Prostate gland (tissue), 2 donors: ENCODE measurements at regions not wholly inside any gene's neighbourhood (a gene's known extent, or its start where the extent isn't known, plus 50 kb on each side); places are given as distances from the start of the nearest gene placed in this dataset.

Experiments used
- DNase-seq: peaks from one replicate; pipeline ENCODE4 v3.0.0-alpha.2; 2019; ENCODE audit warnings: low spot score
- H3K27ac ChIP-seq, 2 donors: fragments of 200-600 bp; sonication (generic); 2 replicates each; pipeline ENCODE4 v1.5.1; 2017 to 2019
- H3K27me3 ChIP-seq: fragments of 200-600 bp; sonication (generic); replicated peaks from 2 replicates; pipeline ENCODE4 v1.5.1; 2019; ENCODE audit not compliant: insufficient read depth
- H3K36me3 ChIP-seq, 2 donors: fragments of 200-600 bp; sonication (generic); 1 replicate in 1 of 2; 2 replicates in 1 of 2; pipeline versions ENCODE4 v1.5.1 to v1.8.1; 2017 to 2019
- H3K4me1 ChIP-seq: fragments of 200-600 bp; sonication (generic); replicated peaks from 2 replicates; pipeline ENCODE4 v1.5.1; 2019
- H3K4me3 ChIP-seq, 2 donors: fragments of 200-600 bp; sonication (generic); 2 replicates each; pipeline ENCODE4 v1.5.1; 2017 to 2019
- H3K9me3 ChIP-seq: fragments of 200-600 bp; sonication (generic); 2 replicates; pipeline ENCODE4 v1.5.1; 2017
- POLR2A ChIP-seq: fragments of 450-650 bp; IDR thresholded peaks from one replicate; pipeline ENCODE4 v1.6.1; 2016; ENCODE audit warnings: antibody characterized with exemption, mild to moderate bottlenecking
- POLR2AphosphoS5 ChIP-seq: sonication (generic); formaldehyde crosslinking; IDR thresholded peaks from one replicate; pipeline ENCODE4 v1.6.1; 2017; ENCODE audit warnings: antibody characterized with exemption
- WGBS: methylation state at CpG from one replicate; pipeline ENCODE4 v1.1.5; 2018; 5-methylcytosine and 5-hydroxymethylcytosine counted together
- intact Hi-C: fragments of 100-400 bp; cut with DNase I; formaldehyde crosslinking; loops from one replicate; pipeline ENCODE4 v1.14.2; 2022
- TF ChIP-seq, protein P1 (sequence below), 4 experiments: fragments of 200-600 bp in 2 of 4; fragments of 450-650 bp in 2 of 4; sonication (generic) in 2 of 4; IDR thresholded peaks; 1 replicate in 3 of 4; 2 replicates in 1 of 4; pipeline ENCODE4 v1.5.1; 2016 to 2019; ENCODE audit warnings: antibody characterized with exemption in 4 of 4, mild to moderate bottlenecking in 2 of 4, moderate library complexity in 2 of 4

DNA sequence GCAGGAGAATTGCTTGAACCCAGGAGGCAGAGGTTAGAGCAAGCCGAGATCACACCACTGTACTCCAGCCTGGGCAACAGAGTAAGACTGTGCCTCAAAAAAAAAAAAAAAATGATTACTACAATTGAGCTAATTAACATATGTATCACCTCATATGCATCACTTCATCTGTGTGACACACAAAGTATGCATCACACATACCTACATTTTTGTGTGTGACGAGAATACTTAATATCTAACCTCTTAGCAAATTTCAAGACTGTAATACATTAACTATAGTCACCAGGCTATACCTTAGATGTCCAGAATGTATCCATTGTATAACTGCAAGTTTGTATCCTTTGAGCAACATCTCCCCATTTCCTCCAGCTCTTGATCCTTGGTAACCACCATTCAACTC lies 214.2 kb upstream of the MON1B start:
- Histone ChIP-seq H3K27ac (no peak overlapping the region), H3K4me1 (no peaks in the 10 kb centered on the region), H3K9me3 (no peaks in the 10 kb centered on the region), H3K36me3 (no peaks in the 10 kb centered on the region), H3K4me3 (no peak overlapping the region), H3K27me3 (no peaks in the 10 kb centered on the region)
- DNase-seq: no peak
- intact Hi-C loops: no loop called here
- TF ChIP-seq, protein P1, sequence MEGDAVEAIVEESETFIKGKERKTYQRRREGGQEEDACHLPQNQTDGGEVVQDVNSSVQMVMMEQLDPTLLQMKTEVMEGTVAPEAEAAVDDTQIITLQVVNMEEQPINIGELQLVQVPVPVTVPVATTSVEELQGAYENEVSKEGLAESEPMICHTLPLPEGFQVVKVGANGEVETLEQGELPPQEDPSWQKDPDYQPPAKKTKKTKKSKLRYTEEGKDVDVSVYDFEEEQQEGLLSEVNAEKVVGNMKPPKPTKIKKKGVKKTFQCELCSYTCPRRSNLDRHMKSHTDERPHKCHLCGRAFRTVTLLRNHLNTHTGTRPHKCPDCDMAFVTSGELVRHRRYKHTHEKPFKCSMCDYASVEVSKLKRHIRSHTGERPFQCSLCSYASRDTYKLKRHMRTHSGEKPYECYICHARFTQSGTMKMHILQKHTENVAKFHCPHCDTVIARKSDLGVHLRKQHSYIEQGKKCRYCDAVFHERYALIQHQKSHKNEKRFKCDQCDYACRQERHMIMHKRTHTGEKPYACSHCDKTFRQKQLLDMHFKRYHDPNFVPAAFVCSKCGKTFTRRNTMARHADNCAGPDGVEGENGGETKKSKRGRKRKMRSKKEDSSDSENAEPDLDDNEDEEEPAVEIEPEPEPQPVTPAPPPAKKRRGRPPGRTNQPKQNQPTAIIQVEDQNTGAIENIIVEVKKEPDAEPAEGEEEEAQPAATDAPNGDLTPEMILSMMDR (IDR thresholded peaks at IDR 0.05): no peak
- no peak for TF ChIP-seq POLR2A
- TF ChIP-seq POLR2AphosphoS5: no peak
- 89% methylated on average over 2 of the region's 2 CpGs for WGBS

- no peak overlapping the region for H3K4me3 ChIP-seq
- DNase-seq: no peak
- no peak overlapping the region for H3K27ac ChIP-seq
- H3K27me3 ChIP-seq: no peaks in the 10 kb centered on the region
- no peaks in the 10 kb centered on the region for H3K36me3 ChIP-seq
- H3K4me1 ChIP-seq: no peaks in the 10 kb centered on the region
- intact Hi-C loops: no loop called here
- no peaks in the 10 kb centered on the region for H3K9me3 ChIP-seq
- 57% methylated on average over 3 of the region's 3 CpGs for WGBS
- TF ChIP-seq POLR2AphosphoS5: no peak
- TF ChIP-seq POLR2A: no peak
- TF ChIP-seq, protein P1 (IDR thresholded peaks at IDR 0.05): no peak
Measured at GRCh38 chr16:76984196-76984595, 206.8 kb upstream of the MON1B start.

- no peak for DNase-seq
- intact Hi-C loops: no loop called here
- Histone ChIP-seq H3K27ac (no peak overlapping the region), H3K27me3 (no peaks in the 10 kb centered on the region), H3K4me3 (no peak overlapping the region), H3K4me1 (no peaks in the 10 kb centered on the region), H3K36me3 (no peaks in the 10 kb centered on the region), H3K9me3 (no peaks in the 10 kb centered on the region)
- 30% methylated on average over 4 of the region's 4 CpGs for whole genome bisulfite sequencing
- TF ChIP-seq, protein P1 (IDR thresholded peaks at IDR 0.05): no peak
- TF ChIP-seq POLR2A (no peak), POLR2AphosphoS5 (no peak)
Measured at GRCh38 chr16:76985392-76986045, 205.5 kb upstream of the MON1B start.

GRCh38 chr16:76988526-76988925 lies 202.5 kb upstream of the MON1B start:
- intact Hi-C loops: no loop called here
- TF ChIP-seq, protein P1 (IDR thresholded peaks at IDR 0.05): no peak
- H3K27ac ChIP-seq: no peak overlapping the region
- H3K9me3 ChIP-seq: no peaks in the 10 kb centered on the region
- no peak overlapping the region for H3K4me3 ChIP-seq
- H3K4me1 ChIP-seq: no peaks in the 10 kb centered on the region
- H3K36me3 ChIP-seq: no peaks in the 10 kb centered on the region
- WGBS: 79% methylated on average over 2 of the region's 2 CpGs
- no peak for DNase-seq
- no peaks in the 10 kb centered on the region for H3K27me3 ChIP-seq

DNA sequence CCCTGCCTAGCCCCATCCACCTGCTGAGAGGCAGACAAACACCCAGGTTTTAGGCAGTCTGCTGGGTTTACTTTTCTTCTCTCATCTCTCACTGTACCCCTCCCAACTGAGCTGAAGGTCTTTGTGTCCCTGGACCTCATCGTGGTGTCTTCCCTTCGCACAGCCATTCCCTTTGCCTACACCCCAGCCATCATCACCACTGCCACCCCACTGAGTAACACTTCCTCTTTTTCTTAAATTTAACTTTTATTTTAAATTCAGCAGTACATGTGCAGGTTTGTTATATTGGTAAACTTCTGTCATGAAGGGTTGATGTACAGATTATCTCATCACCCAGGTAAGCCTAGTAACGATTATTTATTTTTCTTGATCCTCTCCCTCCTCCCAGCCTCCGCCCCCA lies 188.3 kb upstream of the MON1B start:
- TF ChIP-seq POLR2A: no peak
- intact Hi-C loops: no loop called here
- no peaks in the 10 kb centered on the region for H3K27me3 ChIP-seq
- H3K4me3 ChIP-seq: no peak overlapping the region
- 89% methylated on average over 4 of the region's 4 CpGs for WGBS
- H3K27ac ChIP-seq: no peak overlapping the region
- H3K4me1 ChIP-seq: no peaks in the 10 kb centered on the region
- H3K9me3 ChIP-seq: no peaks in the 10 kb centered on the region
- H3K36me3 ChIP-seq: no peaks in the 10 kb centered on the region
- no peak for DNase-seq
